CD4-positive, alpha-beta T cell treated with Interferon gamma for 1 hour (primary cell): ENCODE measurements at regions not wholly inside any gene's neighbourhood (a gene's known extent, or its start where the extent isn't known, plus 50 kb on each side); places are given as distances from the start of the nearest gene placed in this dataset.
"Not testable (repeated sequence)": the region's sequence is repeated elsewhere in the genome, so short reads cannot be mapped to it uniquely, and the experiment has no call there.

ENCODE experiments used
- DNase-seq: peaks from one replicate; pipeline ENCODE4 v3.0.0-alpha.2; 2020

- no peak for DNase-seq
Measured at GRCh38 chr17:64771980-64772844, 110.1 kb upstream of the SMURF2 start.

DNA sequence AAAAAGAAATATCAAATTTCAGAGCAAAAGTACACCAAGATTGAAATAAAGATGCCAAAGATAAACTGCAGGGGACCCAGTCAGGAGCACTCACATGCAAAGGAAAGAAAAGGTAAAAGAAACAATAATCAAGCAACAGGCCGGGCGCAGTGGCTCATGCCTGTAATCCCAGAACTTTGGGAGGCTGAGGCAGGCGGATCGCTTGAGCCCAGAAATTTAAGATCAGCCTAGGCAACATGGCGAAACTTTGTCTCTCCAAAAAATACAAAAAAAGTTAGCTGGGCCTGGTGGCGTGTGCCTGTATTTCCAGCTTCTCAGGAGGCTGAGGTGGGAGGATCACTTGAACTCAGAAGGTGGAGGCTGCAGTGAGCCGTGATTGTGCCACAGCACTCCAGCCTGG, 107.6 kb upstream of the SMURF2 start:
- no peak for DNase-seq

DNA sequence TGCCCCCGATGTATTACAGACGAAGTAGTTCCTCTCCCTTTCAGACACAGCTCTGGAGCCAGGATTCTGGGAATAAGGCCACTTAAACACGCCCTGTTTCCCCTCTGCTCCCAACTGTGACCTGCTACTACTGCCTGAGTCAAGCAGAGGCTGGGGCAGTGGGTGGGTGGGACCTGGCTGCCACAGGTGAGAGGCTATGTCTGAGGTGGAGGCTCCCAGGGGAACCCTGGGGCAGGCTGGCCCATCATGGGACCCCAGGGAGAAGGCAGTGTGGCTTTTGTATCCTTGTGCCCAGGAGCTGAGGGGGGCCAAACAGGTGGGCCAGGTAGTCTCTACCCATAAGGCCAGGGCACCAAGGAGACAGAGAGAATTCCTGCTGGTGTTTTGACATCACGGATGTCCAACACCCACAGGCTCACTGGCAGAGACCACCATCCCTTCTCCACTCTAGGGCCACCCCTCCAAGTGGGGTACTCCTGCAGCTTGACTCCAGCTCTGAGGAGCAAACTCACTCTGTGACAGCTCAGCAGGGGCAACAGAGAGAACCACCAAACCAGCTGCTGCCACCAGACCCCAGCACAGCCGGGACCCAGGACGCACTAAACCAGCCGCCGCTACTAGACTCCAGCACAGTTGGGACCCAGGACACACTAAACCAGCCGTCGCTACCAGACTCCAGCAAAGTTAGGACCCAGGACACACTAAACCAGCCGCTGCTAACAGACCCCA, 105.3 kb upstream of the SMURF2 start:
- DNase-seq: no peak

- DNase-seq: no peak
Measured at GRCh38 chr17:64765191-64765889, 103.2 kb upstream of the SMURF2 start.

DNA sequence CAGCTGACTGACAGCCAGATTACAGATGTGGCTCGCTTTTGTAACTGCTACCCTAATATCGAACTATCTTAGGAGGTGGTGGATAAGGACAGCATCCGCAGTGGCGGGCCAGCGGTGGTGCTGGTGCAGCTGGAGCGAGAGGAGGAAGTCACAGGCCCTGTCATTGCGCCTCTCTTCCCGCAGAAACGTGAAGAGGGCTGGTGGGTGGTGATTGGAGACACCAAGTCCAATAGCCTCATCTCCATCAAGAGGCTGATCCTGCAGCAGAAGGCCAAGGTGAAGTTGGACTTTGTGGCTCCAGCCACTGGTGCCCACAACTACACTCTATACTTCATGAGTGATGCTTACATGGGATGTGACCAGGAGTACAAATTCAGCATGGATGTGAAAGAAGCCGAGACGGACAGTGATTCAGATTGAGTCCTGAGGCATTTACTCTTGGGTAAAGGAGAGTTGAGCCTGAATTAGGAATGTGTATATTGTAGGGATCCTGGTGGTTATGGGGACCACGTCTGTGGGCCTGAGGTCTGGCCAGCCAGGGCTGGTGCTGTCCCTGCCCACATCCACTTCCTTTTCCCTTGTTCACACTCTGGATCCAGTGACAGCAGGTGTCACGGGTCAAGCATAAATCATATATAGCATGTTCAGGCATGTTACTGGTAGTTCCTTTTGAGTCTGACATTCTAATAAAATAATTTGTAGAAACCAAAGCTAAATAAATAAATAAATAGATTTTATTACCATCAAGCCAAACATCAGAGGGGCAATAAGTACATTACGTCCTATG, 89.0 kb upstream of the SMURF2 start:
- DNase-seq: no peak

- no peak for DNase-seq
Measured at GRCh38 chr17:64750478-64750877, 88.4 kb upstream of the SMURF2 start.

DNA sequence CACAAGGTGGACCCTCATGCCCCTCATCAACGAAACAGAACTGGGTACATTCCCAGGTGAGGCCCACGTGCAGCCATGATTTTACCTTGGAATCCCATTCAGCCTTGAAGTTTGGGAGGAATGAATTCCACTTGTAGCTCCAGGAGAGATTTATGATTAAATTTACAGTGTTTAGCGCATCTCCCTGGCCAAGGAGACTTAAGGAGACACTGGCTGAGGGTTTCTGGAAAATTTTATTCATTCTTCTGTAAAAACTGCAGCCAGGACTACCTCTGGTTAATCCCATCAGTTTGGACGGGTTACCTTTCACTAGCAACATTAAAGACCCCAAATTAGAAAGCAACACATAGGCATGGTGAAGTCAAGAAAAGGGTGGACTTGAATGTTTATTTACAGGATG, 87.2 kb upstream of the SMURF2 start:
- no peak for DNase-seq

GRCh38 chr17:64747938-64748540, 85.9 kb upstream of the SMURF2 start:
- no peak for DNase-seq

- no peak for DNase-seq
Measured at GRCh38 chr17:64742326-64742725, 80.2 kb upstream of the SMURF2 start.

DNA sequence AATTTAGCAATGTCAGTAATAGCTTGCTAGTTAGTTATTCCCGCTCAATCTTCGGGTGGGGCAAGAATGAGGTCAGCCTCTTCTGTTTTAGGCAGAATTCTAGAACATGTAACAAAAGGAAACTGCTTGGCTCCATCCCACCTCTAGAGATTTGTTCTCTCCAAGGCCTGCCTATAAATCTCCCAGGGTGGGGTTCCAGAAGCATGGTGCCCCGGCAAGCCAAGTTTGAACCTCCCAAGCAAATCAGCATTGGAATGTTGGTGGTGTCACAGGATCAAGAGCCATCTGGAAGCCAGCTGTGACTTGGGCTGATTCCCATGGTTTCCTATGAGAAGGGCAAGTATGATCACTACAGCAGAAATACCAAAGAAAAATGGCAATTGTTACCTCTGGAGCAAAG, 79.8 kb upstream of the SMURF2 start:
- DNase-seq: not testable (repeated sequence)

- no peak for DNase-seq
Measured at GRCh38 chr17:64741038-64741641, 79.0 kb upstream of the SMURF2 start.

- no peak for DNase-seq
Measured at GRCh38 chr17:64739316-64740058, 77.4 kb upstream of the SMURF2 start.

DNA sequence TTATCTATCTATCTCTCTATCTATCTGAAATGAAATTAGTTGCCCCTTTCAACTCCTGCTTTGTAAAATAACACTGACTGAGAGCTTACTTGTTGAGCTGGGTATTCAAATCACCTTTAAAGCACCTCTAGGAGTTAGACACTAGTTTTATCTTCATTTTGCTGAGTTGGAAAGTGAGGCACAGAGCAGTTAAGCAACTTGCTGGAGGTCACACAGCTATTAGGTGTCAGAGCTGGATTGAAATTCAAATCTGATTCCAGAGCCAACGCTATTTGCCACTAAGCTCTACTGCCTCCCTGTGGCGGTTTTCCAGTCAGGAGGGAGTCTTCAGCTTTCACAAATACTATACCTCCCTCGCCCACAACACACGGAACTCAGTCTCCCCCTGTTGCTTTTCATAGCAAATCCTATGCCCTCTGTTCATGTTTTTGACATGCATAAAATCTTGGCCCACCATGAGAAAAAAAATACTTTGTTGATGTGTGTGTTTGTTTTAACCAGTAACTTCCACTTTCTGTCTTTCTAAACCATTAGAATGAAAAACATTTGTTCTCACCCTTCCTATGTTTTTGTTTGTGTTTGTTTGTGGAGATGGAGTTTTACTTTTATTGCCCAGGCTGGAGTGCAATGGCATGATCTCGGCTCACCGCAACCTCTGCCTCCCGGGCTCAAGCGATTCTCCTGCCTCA, 74.8 kb upstream of the SMURF2 start:
- DNase-seq: peak; percentile 33

DNA sequence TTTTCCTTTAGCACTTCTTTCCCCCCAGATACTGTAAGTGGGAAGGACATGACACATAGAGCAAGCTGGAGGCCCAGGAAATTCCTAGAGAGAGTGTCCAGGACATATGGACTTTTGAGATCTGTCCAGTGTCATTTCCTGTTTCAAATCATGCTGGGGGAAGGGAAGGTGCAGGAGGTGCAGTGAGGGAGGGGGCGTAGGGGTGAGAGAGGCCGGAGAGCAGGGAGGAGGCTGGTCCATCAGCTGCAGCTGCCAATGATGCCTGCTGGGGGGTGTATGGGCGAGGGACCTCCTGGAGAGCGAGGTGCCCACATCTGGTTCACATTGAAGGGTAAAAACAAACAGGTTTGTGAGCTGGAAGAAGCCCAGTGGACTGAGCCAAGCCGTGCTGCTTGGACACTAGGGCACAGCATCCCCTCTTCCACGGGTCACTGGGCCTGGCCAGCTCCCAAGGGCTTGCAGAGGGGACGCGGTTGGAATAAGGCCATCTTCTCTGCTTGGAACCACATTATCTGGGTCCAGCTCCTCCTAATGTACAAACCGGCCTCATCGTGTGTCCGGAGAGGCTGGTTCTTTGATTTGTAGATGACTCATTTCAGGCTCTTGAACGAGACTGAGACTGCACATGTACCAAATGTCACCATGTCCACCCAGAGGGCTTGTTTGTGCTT, 70.4 kb upstream of the SMURF2 start:
- no peak for DNase-seq

DNA sequence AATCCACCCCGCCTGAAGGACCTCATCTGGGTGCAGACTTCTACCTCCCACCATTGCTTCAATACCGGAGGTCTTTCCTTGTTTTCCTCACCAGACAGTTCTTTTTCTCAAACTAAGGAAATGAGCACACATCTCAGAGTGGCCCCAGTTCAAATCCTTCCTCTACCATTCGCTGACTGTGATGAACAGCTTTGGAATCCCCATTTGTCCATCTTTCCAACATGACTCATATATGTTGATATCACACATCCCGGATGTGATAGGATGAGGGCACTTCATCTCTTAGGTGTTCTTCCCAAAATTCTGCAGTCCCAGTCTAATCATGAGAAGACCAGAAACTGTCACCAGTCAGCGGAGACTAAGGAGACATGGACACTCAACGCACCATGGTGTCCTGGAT, 67.9 kb upstream of the SMURF2 start:
- not testable (repeated sequence) for DNase-seq

- DNase-seq: no peak
Measured at GRCh38 chr17:64729201-64729600, 67.1 kb upstream of the SMURF2 start.

- no peak for DNase-seq
Measured at GRCh38 chr17:64728041-64728695, 66.1 kb upstream of the SMURF2 start.

DNA sequence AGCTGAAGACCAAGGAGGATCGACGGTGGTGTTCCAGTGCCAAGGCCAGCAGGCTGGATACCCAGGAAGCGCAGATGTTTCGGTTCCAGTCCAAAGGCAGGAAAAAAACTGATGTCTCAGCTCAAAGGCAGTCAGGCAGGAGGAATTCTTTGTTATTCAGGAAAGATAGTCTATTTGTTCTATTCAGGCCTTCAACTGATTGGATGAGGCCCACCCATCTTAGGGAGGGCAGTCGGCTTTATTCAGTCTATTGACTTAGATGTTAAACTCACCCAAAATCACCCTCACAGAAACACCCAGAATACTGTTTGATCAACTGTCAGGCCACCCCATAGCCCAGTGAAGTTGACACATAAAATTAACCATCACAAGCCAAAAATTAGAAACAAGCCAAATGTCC, 63.9 kb upstream of the SMURF2 start:
- not testable (repeated sequence) for DNase-seq

GRCh38 chr17:64724246-64724645, 62.1 kb upstream of the SMURF2 start:
- not testable (repeated sequence) for DNase-seq
